ENCODE measurements at regions not wholly inside any gene's neighbourhood (a gene's known extent, or its start where the extent isn't known, plus 50 kb on each side); places are given as distances from the start of the nearest gene placed in this dataset.
A peak's percentile ranks its signal among the peaks of the same experiment; 100 is the strongest.

DNA sequence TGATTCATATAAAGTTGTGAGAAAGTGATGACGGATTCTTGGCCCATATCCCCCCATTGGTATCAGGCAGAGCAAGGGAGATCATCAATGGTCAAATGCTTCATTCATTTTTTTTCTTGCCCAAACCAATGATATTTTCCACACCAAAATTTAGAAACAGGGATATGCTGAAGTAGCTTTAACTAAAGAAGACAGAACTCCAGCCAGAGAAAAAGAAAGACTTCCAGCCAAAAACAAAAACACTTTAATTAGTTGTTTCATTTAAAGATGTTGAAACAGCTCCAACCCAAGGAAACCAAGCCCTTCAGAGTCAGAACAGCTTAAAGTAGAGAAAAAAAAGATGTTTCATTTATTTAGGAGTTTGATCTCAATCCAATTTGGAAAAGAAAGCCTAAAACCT is 358.9 kb upstream of the NBEA start:
- peak; percentile 77 for FAIRE-seq

GRCh38 chr13:34587576-34587975 is 354.5 kb upstream of the NBEA start:
- no peak for FAIRE-seq

- FAIRE-seq = no peak
Observed at GRCh38 chr13:34588362-34588761, 353.7 kb upstream of the NBEA start.

- no peak for FAIRE-seq
Observed at GRCh38 chr13:34589581-34589980, 352.5 kb upstream of the NBEA start.

DNA sequence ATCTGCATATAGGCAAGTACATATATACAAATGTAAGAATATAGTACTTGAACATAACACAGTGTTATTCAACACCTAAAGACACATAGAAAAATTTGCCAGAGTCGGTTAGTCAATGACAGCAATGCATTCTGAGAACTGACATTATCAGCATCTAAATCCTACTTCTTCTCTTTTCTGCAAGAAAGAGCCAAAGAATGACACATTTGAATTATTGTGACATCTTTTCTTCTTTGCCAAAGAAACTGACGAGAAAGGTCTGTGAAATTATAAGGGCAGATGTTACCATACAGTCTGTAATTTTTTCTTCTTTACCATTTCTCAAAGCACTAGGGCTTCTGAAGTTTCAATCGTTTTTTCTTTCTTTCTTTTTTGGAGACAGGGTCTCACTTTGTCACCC is 350.9 kb upstream of the NBEA start:
- FAIRE-seq = no peak

- no peak for FAIRE-seq
Observed at GRCh38 chr13:34591900-34592529, 350.1 kb upstream of the NBEA start.

DNA sequence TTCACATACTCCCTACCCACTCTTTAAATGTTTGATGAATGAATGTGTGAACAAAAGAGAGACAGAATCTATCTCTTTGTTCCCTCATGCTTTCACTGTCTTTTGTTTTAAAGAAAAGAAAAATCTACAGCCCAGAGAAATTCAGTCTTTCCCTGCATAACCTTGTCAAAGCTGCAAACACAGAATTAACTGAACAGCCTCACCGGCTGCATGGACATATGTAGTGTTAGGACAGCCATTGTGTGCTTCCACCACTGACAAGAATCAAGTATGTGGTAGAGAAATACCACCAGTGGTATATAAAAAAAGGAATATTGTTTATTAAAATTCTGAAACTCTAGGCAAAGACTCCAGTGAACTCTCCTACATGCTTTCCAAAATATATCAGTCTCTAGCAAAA is 348.4 kb upstream of the NBEA start:
- no peak for FAIRE-seq

DNA sequence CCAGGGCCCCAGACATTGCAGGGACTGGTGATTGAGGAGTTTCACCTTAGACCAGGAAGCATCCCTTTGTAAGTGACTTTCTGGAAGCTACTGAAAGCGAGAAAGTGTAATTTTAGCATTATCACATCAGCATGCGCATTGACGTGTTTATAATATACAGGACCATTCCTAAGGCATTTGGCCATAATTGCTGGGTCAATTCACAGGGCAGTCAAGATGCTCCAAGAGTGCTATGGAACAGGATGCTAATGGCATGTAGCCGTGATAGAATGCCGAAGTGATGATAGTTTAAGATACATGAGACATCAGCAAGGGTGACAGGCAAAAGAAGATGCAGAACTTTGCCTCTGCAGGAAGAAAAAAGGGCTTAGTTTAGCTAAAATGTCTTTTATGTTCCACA is 347.6 kb upstream of the NBEA start:
- FAIRE-seq = no peak

- FAIRE-seq = no peak
Observed at GRCh38 chr13:34608331-34608730, 333.7 kb upstream of the NBEA start.

GRCh38 chr13:34611671-34612070 is 330.4 kb upstream of the NBEA start:
- no peak for FAIRE-seq

DNA sequence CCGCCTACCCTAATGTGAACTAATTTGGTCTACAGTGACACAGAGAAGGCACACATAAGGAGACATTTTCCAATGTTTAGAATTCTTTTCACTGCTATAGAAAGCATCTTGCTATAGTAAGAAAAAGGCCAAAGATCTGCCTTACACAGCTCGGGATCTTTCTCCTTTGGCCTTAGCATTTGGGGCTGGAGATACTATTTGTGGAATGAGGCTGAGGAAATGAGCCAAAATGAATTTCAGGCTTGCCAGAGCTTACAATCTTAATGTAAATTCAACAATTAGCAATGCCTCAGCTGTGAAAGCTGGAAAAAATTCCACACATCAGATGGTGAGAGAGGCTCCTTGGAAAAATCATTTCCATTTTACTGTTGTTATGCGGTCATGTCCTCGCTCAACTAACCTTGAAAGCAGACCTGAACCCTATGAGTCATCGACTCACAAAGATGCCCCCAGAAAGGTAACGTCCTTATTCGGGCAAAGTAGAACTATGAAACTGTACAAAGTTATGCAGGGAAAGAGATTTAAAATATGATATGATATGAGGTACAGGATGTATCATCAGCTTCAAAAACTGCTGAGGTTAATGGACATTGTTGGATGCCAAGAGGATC is 324.5 kb upstream of the NBEA start:
- no peak for FAIRE-seq

DNA sequence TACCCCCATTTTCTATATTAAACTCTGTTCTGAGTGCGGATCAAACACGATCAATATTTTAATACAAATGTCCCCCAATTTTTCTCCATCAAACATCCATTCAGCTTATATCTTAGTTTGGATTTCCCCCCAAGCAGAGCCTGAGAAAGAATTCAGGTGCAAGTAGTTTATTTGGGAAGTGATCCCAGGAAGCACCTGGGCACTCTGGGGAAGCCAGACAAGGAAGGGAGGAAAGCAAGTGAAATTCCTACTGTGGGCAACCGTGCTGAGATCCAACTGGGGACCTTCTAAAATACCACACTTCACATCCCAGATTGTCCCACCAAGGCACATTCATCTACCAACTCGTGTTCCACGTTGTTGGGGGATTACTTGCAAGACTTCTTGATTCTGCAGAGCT is 323.4 kb upstream of the NBEA start:
- no peak for FAIRE-seq

- no peak for FAIRE-seq
Observed at GRCh38 chr13:34619326-34619725, 322.7 kb upstream of the NBEA start.

DNA sequence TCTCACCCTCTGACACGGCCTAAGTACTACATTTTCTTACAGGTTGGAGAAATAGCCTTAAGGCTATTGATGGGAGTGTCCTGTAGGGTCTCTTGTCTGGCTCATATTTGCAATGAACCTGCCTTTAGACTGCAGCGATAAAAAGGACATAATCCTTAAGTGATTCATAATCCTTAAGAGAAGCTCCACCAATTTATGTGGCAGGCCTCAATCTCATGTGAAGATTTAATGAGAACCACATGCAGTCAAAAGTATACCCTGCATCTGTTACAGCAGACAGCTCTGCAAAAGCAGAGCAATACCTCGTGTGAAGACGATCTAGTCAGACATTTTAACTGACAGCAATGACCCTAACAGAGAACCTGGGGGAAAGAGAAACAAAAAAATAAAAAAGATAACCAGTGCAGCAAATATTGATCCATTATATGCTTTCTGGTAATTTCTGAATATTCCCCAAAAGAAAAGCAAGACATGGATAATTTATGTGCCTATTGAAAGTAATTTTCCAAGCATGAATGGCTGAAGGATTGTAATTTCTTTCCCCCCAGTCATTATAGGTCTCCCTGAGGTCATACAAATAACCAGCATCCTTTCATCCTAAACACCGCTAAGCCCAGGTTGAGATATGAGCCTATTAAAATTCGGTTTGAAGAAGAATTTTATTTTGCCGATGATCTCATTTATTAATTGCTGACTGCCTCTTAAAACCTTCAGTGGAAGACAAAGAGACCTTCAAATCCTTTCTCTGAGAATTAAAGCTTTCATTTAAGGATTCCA is 321.8 kb upstream of the NBEA start:
- no peak for FAIRE-seq

GRCh38 chr13:34620862-34621261 is 321.2 kb upstream of the NBEA start:
- no peak for FAIRE-seq

DNA sequence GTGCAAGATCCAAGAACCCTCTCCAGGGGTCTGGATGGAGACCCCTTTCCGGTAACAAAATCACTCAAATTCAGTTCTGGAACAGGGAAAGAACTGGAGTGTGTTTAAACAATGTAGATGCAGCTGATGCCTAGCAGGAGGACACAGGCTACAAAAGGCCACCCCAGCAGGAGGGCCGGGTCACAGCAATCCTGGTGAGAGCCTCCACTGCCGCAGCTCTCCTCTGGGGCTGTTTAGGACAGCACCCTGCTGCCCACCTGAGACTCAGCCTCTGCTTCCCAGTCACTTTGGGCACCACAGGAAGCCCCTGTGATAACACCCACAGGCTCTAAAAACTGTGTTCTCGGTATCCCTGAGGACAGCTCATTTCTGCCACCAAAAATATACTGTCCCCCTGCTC is 318.7 kb upstream of the NBEA start:
- FAIRE-seq = no peak

DNA sequence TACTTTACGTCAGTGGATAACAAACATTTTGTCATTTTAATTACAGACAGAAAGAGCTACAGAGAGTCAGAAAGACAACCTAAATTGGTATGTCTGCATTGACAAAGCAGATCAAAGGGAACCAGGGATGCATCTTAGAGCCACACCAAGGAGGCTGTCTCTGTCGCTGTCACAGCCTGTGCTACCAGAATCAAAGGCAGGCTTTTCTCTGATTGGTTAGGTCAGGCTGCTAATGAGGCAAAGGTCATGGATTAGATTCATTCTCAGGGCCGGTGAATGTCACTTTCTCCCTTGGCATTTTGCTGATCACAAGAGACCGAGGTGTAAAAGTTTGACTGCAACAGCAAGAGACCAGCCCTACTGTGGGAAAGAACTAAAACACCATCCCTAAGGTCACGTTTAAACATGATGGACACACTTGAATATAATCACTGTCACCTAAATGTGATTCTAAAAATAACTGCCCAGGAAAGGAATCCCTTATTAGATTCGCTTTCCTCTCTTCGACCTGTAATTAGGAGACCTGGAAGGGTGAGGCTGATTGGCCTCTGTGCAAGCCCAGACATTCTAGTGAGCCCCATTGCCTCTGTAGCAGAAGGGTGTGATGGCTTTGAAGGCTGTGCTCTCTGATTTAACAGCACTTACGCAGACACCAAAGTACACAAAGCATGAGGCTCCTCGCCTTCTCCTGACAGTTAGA is 314.4 kb upstream of the NBEA start:
- no peak for FAIRE-seq

DNA sequence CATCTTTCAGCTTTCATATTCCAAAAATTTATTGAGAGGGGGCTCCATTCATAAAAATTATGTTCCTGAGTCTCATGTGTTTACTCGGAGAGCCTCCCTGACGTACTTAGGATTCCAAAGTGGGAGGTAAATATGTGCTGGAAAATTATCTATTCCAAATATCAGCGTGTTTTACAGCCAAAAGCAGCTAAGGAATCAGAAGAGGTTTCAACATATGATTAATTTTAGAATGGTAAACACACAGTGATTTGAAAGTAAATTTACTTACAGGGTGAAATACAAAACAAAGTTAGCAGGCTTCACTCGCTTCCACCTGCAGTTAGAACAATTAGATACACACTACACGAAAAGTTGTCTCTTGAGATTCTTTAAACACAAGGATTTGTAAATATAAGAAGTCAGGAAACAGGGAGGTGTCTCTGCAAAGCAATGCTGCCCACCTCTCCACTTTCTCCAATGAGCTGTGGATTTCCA is 313.8 kb upstream of the NBEA start:
- FAIRE-seq = no peak

- FAIRE-seq = no peak
Observed at GRCh38 chr13:34634448-34634847, 307.6 kb upstream of the NBEA start.

DNA sequence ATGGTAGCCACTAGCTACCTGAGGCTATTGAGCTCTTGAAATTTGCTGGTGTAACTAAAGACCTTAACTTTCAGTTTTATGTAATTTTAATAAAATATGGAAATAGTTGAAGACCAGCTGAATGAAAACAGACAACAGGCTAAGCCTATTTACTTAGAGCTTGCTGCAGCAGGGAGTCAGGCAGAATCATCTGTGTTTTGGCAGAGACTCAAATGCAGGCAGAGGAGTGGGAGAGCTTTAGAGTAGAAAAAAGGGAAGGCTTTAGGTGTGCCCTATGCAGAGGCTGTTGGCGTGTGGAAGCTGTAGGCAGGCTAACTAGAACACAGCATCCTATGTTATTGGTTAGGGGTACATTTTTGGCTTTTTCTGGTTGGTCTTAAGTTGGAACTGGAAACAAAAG is 304.9 kb upstream of the NBEA start:
- FAIRE-seq = no peak

DNA sequence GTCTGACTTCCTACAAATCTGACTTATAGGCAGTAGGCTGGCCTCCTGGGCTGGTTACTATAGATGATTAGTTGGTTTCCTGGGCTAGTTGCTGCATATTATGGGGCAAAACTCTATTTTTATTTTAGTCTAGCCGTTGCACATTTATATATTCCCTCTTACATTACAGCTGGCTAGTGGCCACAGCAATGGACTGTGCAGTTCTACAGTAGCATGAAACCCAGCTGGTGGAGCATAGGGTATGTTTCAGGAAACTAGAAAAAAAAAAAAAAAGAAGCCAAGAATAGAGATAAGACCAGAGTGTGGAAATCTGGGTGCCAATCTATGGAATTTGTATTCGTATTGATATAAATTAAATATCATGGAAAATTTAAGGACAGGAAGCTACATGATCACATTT is 304.4 kb upstream of the NBEA start:
- FAIRE-seq = no peak

GRCh38 chr13:34638897-34639296 is 303.2 kb upstream of the NBEA start:
- FAIRE-seq = no peak

DNA sequence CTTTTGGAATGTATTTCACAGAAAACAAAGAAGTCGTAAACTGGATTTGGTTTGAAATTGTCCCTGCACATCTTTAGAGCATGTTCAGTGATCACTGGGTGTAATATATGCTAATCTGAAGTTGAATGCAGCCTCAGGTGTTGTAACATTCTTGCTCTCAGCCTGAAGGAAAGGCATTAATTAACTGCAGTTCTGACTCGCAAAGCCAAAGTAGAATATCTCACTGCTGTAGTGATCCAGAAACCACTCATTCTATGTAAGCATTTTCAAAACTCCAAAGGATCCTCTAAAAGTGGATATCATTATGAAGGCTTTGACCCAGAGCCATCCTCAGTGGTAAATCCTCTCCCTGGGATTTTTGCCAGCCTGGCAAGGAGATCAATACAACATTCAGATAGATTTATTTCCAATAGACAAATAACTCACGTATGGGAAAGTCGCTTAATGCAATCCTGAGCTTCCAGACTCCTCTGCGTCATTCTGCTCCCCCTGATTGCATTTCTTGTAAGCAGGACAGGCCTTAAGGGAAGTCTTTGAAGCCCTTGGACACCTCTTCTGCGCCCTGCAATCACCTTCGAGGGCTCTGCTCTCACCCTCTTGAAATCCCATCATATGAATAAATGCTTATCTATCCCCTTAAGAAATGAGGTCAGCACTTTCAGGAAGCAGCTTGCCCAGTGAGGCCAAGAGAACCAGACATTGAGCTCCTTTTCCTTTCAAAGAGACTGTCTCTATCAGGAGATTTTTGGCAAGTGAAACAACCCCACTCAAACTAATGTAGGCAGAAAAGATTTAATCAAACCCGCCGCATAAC is 301.7 kb upstream of the NBEA start:
- no peak for FAIRE-seq
